ENCODE measurements at regions not wholly inside any gene's neighbourhood (a gene's known extent, or its start where the extent isn't known, plus 50 kb on each side); places are given as distances from the start of the nearest gene placed in this dataset.

DNA sequence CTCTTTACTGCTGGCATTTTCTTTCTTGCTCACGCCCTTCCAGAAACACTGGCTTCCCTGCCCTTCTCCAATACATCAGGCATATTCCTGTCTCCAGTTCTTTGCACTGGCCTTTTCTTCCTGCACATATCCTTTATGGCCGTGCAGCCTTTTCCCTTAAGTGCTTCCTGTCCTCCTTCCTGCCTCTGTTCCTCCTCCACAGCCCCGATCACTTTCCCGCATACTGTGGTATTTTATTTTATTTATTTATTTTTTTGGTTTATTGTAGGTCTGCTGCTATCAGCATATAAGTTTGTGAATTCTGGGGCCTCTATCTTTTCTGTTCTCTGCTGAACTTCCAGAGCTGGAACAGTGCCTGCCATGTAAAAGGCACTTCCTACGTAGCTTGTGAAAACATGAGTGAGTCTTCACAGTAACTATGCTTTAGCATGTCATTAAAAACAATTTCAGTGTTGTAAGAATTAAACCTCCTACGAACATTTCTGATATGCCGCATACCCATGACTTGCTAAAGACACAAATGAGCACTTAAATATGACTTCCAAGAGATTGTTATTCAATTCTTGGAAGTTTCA is 289.1 kb downstream of the TRIB2 start:
- TF ChIP-seq, protein P1, sequence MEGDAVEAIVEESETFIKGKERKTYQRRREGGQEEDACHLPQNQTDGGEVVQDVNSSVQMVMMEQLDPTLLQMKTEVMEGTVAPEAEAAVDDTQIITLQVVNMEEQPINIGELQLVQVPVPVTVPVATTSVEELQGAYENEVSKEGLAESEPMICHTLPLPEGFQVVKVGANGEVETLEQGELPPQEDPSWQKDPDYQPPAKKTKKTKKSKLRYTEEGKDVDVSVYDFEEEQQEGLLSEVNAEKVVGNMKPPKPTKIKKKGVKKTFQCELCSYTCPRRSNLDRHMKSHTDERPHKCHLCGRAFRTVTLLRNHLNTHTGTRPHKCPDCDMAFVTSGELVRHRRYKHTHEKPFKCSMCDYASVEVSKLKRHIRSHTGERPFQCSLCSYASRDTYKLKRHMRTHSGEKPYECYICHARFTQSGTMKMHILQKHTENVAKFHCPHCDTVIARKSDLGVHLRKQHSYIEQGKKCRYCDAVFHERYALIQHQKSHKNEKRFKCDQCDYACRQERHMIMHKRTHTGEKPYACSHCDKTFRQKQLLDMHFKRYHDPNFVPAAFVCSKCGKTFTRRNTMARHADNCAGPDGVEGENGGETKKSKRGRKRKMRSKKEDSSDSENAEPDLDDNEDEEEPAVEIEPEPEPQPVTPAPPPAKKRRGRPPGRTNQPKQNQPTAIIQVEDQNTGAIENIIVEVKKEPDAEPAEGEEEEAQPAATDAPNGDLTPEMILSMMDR (IDR thresholded peaks at IDR 0.05) = no peak
- TF ChIP-seq POLR2A (IDR thresholded peaks at IDR 0.05) = no peak

Data from heart left ventricle (tissue), 13 donors.